Ovary (tissue), 7 donors: ENCODE measurements at regions not wholly inside any gene's neighbourhood (a gene's known extent, or its start where the extent isn't known, plus 50 kb on each side); places are given as distances from the start of the nearest gene placed in this dataset.

ENCODE experiments used
- DNase-seq, 5 donors: peaks; one replicate each; pipeline ENCODE4 v3.0.0-alpha.2; 2019 to 2020
- H3K27ac ChIP-seq, 2 donors: fragments of 200-600 bp; one replicate each; pipeline versions ENCODE4 v1.5.1 to v1.8.0; 2019 to 2022
- H3K27me3 ChIP-seq: fragments of 200-600 bp; one replicate; pipeline ENCODE4 v1.8.0; 2022
- H3K36me3 ChIP-seq: fragments of 200-600 bp; sonication (generic); one replicate; pipeline ENCODE4 v1.5.1; 2019
- H3K4me1 ChIP-seq: one replicate; pipeline ENCODE4 v1.8.1; 2013; ENCODE audit warnings: mild to moderate bottlenecking, moderate library complexity; ENCODE audit not compliant: insufficient read depth
- H3K4me3 ChIP-seq: fragments of 200-600 bp; sonication (generic); one replicate; pipeline ENCODE4 v1.5.1; 2017
- H3K9me3 ChIP-seq, 2 donors: fragments of 200-600 bp in 1 of 2; sonication (generic) in 1 of 2; one replicate each; pipeline versions ENCODE4 v1.5.1 to v1.8.1; 2013 to 2019; ENCODE audit warnings: mild to moderate bottlenecking in 1 of 2, moderate library complexity in 1 of 2
- CTCF ChIP-seq, 3 donors: fragments of 450-650 bp in 2 of 3; fragments of 200-600 bp in 1 of 3; IDR thresholded peaks; one replicate each; pipeline versions ENCODE4 v1.5.1 to v1.8.0; 2016 to 2022; ENCODE audit warnings: antibody characterized with exemption in 3 of 3, mild to moderate bottlenecking in 1 of 3
- EP300 ChIP-seq: sonication (generic); formaldehyde crosslinking; IDR thresholded peaks from one replicate; pipeline ENCODE4 v1.6.1; 2017; ENCODE audit warnings: antibody characterized with exemption
- POLR2A ChIP-seq: fragments of 450-650 bp; IDR thresholded peaks from one replicate; pipeline ENCODE4 v1.6.1; 2017; ENCODE audit warnings: antibody characterized with exemption, mild to moderate bottlenecking, moderate library complexity
- WGBS, 3 donors: extraction: QIAGEN DNeasy Blood & Tissue Kit in 1 of 3; methylation state at CpG; one replicate each; pipeline versions ENCODE4 v1.1.5 to v1.1.7; 2013 to 2017; 5-methylcytosine and 5-hydroxymethylcytosine counted together
- intact Hi-C, 4 donors: fragments of 100-400 bp; cut with DNase I; formaldehyde crosslinking; loops; one replicate each; pipeline versions ENCODE4 v1.11.0 to v1.15.1; 2022 to 2023
- donor health status: DM: no; HTN: no; CAD: no; lungs with moderate emphysema.
- donor health status: DM: no; HTN: no; CAD: no.
- donor health status: Bipolar disorder and iron deficiency.
- donor health status: DM: no; HTN: no; CAD: no.
- donor health status: DM: yes; HTN: yes; CAD: no.

DNA sequence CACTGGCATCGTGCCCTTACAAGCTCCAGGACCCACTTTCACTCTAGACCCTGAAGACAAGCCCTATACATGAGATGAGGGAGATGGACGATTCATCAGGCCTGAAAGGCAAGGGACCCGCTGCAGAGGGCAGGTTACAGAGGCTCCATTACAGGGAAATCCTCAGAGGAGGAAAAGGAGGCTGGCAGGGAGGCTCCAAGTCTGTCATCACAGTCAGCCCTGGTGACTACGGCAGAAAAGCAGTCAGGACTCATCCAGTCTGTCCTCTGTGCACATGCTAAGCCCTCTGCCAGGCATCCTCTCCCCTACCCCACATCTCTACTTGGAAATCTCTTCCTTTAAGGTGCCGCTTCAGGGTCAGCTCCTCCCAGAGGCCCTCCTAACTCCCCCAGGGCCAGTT is 197.7 kb upstream of the CDH5 start:
- 52 to 86% (median 57%) methylated on average over 5 of the region's 5 CpGs for WGBS, 3 donors
- Histone ChIP-seq H3K36me3 (no peaks in the 10 kb centered on the region), H3K9me3 (no peaks in the 10 kb centered on the region), H3K27me3 (no peaks in the 10 kb centered on the region), H3K4me3 (no peak overlapping the region), H3K4me1 (peaks cover 2% of the 10 kb centered on the region), H3K27ac (no peak overlapping the region)
- intact Hi-C loops, result loop anchor here in 1 of 4 donors (5.0 kb wide), 1 partner anchor 1661 kb away; no protein-coding TSS in a partner anchor
- TF ChIP-seq CTCF (IDR thresholded peaks at IDR 0.05) (no peak), EP300 (no peak), POLR2A (no peak)
- no peak for DNase-seq

- DNase-seq, result peak in 1 of 5 donors; percentile 31
- no peaks in the 10 kb centered on the region for H3K36me3 ChIP-seq
- H3K27me3 ChIP-seq, result no peaks in the 10 kb centered on the region
- WGBS, 3 donors, result 45 to 53% (median 49%) methylated on average over 12 of the region's 12 CpGs
- TF ChIP-seq POLR2A (no peak), CTCF (IDR thresholded peaks at IDR 0.05) (peak in 1 of 3 donors; percentile 34), EP300 (no peak)
- intact Hi-C loops, result loop anchor here in 1 of 4 donors (5.0 kb wide), 1 partner anchor 1660 kb away; no protein-coding TSS in a partner anchor
- peaks cover 2% of the 10 kb centered on the region for H3K4me1 ChIP-seq
- no peak overlapping the region for H3K4me3 ChIP-seq
- H3K27ac ChIP-seq, result no peak overlapping the region
- no peaks in the 10 kb centered on the region for H3K9me3 ChIP-seq
These were observed 198.8 kb upstream of the CDH5 start for GRCh38 chr16:66167564-66168291.

DNA sequence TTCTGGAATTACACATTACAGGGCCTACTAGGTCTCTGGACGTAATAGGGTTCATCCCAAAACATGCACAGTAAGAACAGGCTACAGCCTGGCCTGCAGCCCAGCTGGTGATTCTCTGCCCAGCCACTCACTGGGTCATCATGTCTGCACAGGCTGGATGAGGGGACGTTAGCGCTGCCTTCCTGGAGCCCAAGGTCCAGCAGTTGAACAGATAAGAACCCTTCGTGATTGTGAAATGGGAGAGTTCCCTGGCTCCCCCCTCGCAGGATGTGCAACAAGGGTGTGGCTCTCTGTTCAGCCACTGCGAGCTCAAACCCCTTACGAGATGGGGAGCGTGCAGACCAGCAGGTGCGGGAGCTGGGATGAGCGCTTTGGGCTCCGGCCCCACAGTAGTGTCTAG is 200.0 kb upstream of the CDH5 start:
- Histone ChIP-seq H3K9me3 (no peaks in the 10 kb centered on the region), H3K27ac (no peak overlapping the region), H3K36me3 (no peaks in the 10 kb centered on the region), H3K4me3 (no peak overlapping the region), H3K27me3 (no peaks in the 10 kb centered on the region), H3K4me1 (peaks cover 2% of the 10 kb centered on the region)
- WGBS, 3 donors, result 79 to 86% (median 83%) methylated on average over 11 of the region's 11 CpGs
- no peak for DNase-seq
- intact Hi-C loops, result loop anchor here in 1 of 4 donors (5.0 kb wide), 1 partner anchor 1659 kb away; no protein-coding TSS in a partner anchor
- TF ChIP-seq EP300 (no peak), POLR2A (no peak), CTCF (IDR thresholded peaks at IDR 0.05) (no peak)

DNA sequence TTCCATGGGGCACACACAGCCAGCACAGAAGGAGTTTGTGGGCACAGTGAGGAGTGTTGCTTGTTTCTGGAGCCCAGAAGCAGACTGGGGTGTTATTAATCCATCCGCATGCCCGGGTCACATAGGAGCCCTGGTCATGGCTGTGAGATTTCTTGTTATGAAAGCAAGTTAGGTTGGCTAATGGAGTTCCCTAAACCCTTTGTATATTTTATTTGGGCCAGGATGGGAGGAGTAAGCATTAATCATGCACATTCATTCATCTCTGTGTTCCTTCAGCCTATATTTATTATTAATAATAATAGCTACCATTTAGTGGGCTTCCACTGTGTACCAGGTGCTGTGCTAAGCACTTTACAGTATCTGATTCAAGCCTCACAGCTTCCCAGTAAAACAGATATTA is 200.6 kb upstream of the CDH5 start:
- no peaks in the 10 kb centered on the region for H3K27me3 ChIP-seq
- DNase-seq, result no peak
- H3K4me1 ChIP-seq, result peaks cover 2% of the 10 kb centered on the region
- no peak for TF ChIP-seq EP300
- TF ChIP-seq CTCF (IDR thresholded peaks at IDR 0.05), result no peak
- no peak for TF ChIP-seq POLR2A
- no peaks in the 10 kb centered on the region for H3K9me3 ChIP-seq
- intact Hi-C loops, result loop anchor here in 1 of 4 donors (5.0 kb wide), 1 partner anchor 1659 kb away; no protein-coding TSS in a partner anchor
- no peak overlapping the region for H3K4me3 ChIP-seq
- WGBS, 3 donors, result 50 to 95% (median 76%) methylated on average over 2 of the region's 2 CpGs
- H3K36me3 ChIP-seq, result no peaks in the 10 kb centered on the region
- H3K27ac ChIP-seq, result no peak overlapping the region
